ENCODE measurements at regions not wholly inside any gene's neighbourhood (a gene's known extent, or its start where the extent isn't known, plus 50 kb on each side); places are given as distances from the start of the nearest gene placed in this dataset.

DNA sequence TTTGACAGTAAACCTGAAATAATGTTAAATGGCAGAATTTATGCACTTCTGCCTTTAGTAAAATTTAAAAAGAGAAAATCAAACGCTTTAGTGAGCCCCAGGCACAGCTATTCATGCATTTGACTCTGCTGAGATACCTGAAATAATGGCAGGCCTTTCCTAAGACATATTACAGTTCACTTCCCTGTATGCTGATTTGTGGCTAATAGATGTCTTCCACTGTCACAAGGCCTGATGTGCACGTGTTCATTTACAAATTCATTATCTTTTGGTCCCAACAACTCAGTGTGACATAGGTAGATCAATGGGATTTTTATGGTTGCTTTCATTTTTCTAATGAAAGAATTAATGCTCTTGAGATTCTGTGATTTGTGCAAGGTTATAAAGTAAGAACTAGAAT lies 449.7 kb upstream of the RGS17 start:
- ATAC-seq (no peak), DNase-seq (ENCODE audit: low spot score) (no peak)
- H3K4me1 Mint-ChIP-seq (ENCODE audit: low read depth in 2 of 2) = no peaks in the 10 kb centered on the region
- no peak overlapping the region for H3K27ac Mint-ChIP-seq
- no peak overlapping the region for H3K4me3 Mint-ChIP-seq
- peaks cover 12% of the 10 kb centered on the region for H3K9me3 Mint-ChIP-seq
- no peaks in the 10 kb centered on the region for H3K27me3 Mint-ChIP-seq
- H3K36me3 Mint-ChIP-seq = no peaks in the 10 kb centered on the region

DNA sequence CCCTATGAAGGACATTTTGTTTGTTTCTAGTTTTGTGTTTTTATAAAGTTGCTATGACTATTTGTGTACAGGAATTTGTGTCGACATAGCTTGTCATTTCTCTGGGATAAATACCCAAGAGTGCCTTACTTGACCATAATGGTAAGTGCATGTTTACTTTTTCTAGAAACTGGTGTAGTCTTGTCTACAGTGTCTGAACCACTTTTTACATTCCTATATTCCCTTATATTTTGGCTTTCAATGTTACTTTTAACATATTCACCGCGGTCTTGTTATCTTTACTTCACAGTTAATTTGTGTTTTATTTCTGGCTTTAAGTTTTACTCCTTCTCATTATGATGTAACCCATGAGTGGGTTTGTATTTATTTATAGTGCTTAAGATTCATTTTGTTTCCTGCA lies 444.4 kb upstream of the RGS17 start:
- Mint-ChIP-seq H3K9me3 (peaks cover 13% of the 10 kb centered on the region), H3K27me3 (no peaks in the 10 kb centered on the region), H3K27ac (no peak overlapping the region), H3K4me1 (ENCODE audit: low read depth in 2 of 2) (no peaks in the 10 kb centered on the region), H3K4me3 (no peak overlapping the region), H3K36me3 (peaks cover 4% of the 10 kb centered on the region)
- DNase-seq (ENCODE audit: low spot score) (no peak), ATAC-seq (no peak)

DNA sequence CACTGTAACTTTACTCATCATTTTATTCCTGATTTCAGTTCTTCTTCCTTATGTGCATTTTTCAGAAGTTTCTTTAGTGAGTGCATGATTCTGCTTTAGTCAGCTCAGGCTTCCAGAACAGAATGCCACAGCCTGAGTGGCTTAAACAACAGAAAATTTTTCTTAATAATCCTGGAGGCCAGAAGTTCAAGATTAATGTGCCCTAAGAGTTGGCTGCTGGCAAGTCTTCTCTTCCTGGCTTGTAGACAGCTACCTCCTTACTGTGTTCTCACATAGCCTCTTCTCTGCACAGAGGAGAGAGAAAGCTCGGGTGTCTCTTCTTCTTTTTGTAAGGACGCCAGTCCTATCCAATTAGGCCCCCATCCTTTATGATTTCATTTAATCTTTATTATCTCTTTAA lies 443.1 kb upstream of the RGS17 start:
- no peak overlapping the region for H3K27ac Mint-ChIP-seq
- H3K36me3 Mint-ChIP-seq = peaks cover 4% of the 10 kb centered on the region
- DNase-seq (ENCODE audit: low spot score) (no peak), ATAC-seq (no peak)
- no peaks in the 10 kb centered on the region for H3K4me1 Mint-ChIP-seq (ENCODE audit: low read depth in 2 of 2)
- peaks cover 8% of the 10 kb centered on the region for H3K9me3 Mint-ChIP-seq
- no peaks in the 10 kb centered on the region for H3K27me3 Mint-ChIP-seq
- H3K4me3 Mint-ChIP-seq = no peak overlapping the region

DNA sequence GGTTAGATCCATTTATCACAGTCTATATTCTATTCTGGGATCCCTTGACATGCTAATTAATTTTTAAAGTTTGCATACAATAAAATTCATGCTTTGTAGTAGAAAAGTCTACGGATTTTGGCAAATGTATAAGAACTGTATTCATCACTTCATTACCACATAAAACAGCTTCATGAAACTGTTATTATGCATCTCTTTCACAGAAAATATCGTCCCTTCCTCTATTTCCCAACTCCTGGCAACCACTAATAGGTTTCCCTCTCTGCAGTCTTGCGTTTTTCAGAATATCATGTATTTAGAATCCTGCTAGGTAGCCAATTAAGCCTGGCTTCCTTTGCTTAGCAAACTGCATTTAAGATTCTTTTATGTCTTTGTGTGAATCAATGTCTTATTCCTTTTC lies 441.3 kb upstream of the RGS17 start:
- peaks cover 3% of the 10 kb centered on the region for H3K9me3 Mint-ChIP-seq
- H3K36me3 Mint-ChIP-seq = peaks cover 4% of the 10 kb centered on the region
- H3K27me3 Mint-ChIP-seq = no peaks in the 10 kb centered on the region
- no peaks in the 10 kb centered on the region for H3K4me1 Mint-ChIP-seq (ENCODE audit: low read depth in 2 of 2)
- ATAC-seq = no peak
- DNase-seq (ENCODE audit: low spot score) = no peak
- no peak overlapping the region for H3K4me3 Mint-ChIP-seq
- H3K27ac Mint-ChIP-seq = no peak overlapping the region

DNA sequence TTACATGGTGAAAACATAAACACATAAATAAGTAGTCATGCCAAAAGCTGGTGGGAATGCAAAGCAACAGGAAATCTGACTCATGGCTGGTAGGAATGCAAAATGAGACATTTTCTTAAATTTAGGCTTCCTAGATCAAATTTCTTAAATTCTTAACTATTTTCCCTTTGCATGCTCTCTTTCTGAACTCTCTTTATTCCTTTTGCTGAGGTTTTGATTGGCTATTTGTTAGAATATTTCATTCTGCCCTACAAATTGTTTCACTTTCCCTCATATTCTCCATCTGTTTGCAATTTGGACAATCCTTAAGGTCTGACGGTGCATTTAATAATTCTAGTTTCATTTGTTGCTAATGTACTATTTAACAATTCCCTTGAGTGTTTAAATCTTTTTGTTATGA lies 437.5 kb upstream of the RGS17 start:
- Mint-ChIP-seq H3K27ac (no peak overlapping the region), H3K36me3 (peaks cover 4% of the 10 kb centered on the region), H3K4me1 (ENCODE audit: low read depth in 2 of 2) (no peaks in the 10 kb centered on the region), H3K4me3 (no peak overlapping the region), H3K9me3 (peaks cover 8% of the 10 kb centered on the region), H3K27me3 (no peaks in the 10 kb centered on the region)
- ATAC-seq (no peak), DNase-seq (ENCODE audit: low spot score) (no peak)

DNA sequence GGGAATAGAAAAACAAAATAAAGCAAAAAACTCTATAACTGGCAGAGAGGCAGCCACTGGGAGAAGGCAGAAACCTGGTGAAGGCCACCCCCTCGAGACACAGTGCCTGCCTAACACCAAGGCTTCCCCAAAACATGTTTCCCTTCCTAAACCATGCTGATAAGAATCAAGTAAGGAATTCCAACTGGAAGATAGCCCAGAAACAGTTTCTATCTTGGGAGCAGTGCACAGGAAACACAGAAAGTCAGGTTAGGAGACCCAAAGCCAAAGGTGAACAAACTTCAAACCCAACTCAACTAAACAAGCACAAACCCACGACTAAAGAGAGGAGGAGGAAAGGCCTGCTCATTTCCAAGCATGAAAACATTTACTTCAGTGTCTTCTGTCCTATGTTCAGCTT lies 433.7 kb upstream of the RGS17 start:
- DNase-seq (ENCODE audit: low spot score) (no peak), ATAC-seq (no peak)
- Mint-ChIP-seq H3K36me3 (no peaks in the 10 kb centered on the region), H3K4me3 (no peak overlapping the region), H3K27ac (no peak overlapping the region), H3K9me3 (peaks cover 9% of the 10 kb centered on the region), H3K27me3 (no peaks in the 10 kb centered on the region), H3K4me1 (ENCODE audit: low read depth in 2 of 2) (no peaks in the 10 kb centered on the region)

DNA sequence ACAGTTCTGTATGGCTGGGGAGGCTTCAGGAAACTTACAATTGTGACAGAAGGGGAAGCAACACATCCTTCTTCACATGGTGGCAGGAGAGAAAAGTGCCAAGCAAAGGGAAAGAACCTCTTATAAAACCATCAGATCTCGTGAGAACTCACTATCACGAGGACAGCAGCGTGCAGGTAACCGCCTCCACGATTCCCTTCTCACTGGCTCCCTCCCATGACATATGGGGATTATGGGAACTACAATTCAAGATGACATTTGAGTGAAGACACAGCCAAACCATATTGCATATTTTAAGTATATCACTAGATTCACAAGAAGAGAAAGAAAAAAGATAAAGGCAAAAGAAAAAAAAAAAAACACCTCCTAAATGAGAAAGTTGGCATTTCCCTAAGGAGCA lies 431.9 kb upstream of the RGS17 start:
- Mint-ChIP-seq H3K9me3 (peaks cover 9% of the 10 kb centered on the region), H3K27ac (no peak overlapping the region), H3K4me1 (ENCODE audit: low read depth in 2 of 2) (no peaks in the 10 kb centered on the region), H3K36me3 (no peaks in the 10 kb centered on the region), H3K4me3 (no peak overlapping the region), H3K27me3 (no peaks in the 10 kb centered on the region)
- ATAC-seq (no peak), DNase-seq (ENCODE audit: low spot score) (no peak)

DNA sequence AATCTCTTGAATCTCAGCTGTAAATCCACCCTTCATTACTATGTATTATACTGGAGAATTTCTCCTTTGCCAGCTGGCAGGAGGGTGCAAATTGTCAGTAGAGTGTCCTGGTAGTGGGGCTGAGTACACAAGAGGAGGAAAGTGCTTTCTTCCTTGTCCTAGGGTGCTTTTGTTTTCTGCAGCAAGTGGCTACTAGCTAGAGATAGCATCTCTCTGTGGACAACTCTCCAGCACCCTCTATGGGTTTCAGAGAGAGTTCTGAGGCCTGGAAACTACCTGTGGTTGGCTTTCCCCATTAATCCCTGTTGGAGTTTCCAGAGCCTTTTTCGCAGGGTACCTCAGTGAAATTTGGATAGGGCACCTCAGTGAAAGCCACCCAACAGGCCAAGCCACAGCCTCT lies 422.5 kb upstream of the RGS17 start:
- Mint-ChIP-seq H3K4me3 (no peak overlapping the region), H3K4me1 (ENCODE audit: low read depth in 2 of 2) (no peaks in the 10 kb centered on the region), H3K27me3 (no peaks in the 10 kb centered on the region), H3K36me3 (no peaks in the 10 kb centered on the region), H3K27ac (no peak overlapping the region), H3K9me3 (peaks cover 7% of the 10 kb centered on the region)
- DNase-seq (ENCODE audit: low spot score) (no peak), ATAC-seq (no peak)

DNA sequence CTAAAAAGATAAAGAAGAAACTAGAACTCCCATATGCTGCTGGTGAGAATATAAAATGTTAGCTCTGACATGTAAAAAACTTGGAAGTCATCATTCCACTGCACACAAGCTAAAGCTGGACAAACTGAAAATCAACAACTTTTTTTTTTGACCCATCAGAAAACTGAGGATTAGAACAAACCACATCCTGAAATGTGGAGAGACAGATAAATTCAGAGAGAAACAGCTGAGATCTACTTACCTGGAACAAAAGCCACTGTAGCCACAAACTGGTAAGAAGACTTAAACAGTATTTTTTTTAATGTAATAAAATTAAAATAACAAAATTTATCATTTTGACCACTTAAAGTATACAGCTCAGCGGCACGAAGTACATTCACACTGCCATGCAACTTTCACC lies 408.5 kb upstream of the RGS17 start:
- no peaks in the 10 kb centered on the region for H3K36me3 Mint-ChIP-seq
- no peak overlapping the region for H3K4me3 Mint-ChIP-seq
- H3K4me1 Mint-ChIP-seq (ENCODE audit: low read depth in 2 of 2) = no peaks in the 10 kb centered on the region
- no peak for DNase-seq (ENCODE audit: low spot score)
- H3K9me3 Mint-ChIP-seq = peaks cover 11% of the 10 kb centered on the region
- H3K27ac Mint-ChIP-seq = no peak overlapping the region
- no peaks in the 10 kb centered on the region for H3K27me3 Mint-ChIP-seq
- no peak for ATAC-seq

DNA sequence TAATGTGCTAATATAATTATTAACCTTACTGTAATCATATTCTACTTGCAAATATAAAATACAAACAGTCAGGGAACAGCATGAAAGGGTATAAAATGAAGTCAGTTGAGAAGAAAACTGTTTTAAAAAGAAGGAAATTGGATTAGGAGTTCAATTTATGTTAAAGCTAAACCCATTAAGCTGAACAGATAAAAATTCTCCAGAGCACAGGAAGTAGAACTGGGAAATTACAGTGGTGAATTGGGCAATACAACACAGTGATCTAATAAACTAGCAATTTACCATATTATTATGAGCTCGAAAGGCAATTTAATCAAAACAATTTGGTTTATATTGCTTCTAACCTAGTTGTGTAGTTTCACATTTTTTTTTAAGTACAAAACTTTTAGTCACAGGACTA lies 407.4 kb upstream of the RGS17 start:
- Mint-ChIP-seq H3K27ac (no peak overlapping the region), H3K4me1 (ENCODE audit: low read depth in 2 of 2) (no peaks in the 10 kb centered on the region), H3K4me3 (no peak overlapping the region), H3K27me3 (no peaks in the 10 kb centered on the region), H3K9me3 (peaks cover 4% of the 10 kb centered on the region), H3K36me3 (no peaks in the 10 kb centered on the region)
- ATAC-seq (no peak), DNase-seq (ENCODE audit: low spot score) (no peak)

DNA sequence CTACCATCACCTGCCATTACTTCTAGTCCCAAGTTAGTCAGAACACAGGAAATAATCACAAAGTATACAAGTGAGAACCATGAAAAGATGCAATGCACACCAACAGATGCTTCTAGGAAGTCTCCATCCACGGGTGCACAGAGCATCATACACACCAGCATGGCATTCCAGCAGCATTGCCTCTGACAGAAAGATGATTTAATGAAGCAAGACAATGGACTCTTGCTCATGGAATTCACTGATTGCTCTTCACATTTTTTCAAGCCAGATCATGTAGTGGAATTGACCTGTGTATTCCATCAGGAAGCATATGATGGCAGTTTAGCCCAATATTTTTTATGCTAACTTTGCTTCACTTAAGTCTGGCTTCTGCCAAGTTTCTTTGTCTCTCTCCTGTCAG lies 406.3 kb upstream of the RGS17 start:
- Mint-ChIP-seq H3K9me3 (no peaks in the 10 kb centered on the region), H3K4me1 (ENCODE audit: low read depth in 2 of 2) (no peaks in the 10 kb centered on the region), H3K4me3 (no peak overlapping the region), H3K27me3 (no peaks in the 10 kb centered on the region), H3K27ac (no peak overlapping the region), H3K36me3 (no peaks in the 10 kb centered on the region)
- DNase-seq (ENCODE audit: low spot score) = no peak
- ATAC-seq = no peak

DNA sequence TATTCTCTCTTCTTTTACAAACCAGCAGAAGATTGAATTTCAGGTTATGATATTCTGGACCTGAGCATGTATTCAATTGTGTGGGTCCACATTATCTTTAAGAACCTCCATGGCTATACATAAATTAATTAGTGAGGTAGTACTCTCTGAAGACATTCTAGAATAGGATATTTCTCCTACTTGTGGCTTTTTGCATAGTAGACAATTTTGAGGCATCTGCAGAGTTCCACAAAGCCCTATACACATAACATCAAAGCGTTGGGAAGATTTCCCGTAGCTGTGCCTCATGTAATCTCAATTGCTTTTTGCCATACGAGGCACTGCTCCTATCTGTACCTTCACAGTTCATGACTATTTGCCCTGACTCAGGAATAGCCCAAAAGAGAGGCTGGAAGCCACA lies 395.4 kb upstream of the RGS17 start:
- no peaks in the 10 kb centered on the region for H3K4me1 Mint-ChIP-seq (ENCODE audit: low read depth in 2 of 2)

DNA sequence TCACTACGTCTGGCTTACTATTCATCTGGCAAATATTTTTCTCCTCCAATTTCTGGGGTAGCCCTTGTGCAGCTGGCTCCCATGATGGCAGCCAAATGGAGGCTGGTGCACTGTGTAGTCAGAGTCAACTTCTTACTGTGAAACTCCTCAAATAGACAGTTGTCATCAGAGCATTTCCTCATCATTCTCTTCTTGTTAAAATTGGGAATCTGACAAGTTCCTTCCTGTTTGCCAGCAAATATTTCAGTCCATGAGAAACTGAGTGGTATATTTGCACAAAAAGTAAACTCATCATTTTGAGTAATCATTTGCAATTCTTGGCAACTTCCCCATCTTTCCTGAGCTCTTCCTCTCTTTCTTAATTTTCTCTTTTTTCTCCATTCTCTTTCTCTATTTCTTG lies 394.9 kb upstream of the RGS17 start:
- peaks cover 21% of the 10 kb centered on the region for H3K9me3 Mint-ChIP-seq
- H3K27me3 Mint-ChIP-seq = no peaks in the 10 kb centered on the region
- no peak for ATAC-seq
- no peak overlapping the region for H3K27ac Mint-ChIP-seq
- no peak for DNase-seq (ENCODE audit: low spot score)
- H3K4me3 Mint-ChIP-seq = no peak overlapping the region
- no peaks in the 10 kb centered on the region for H3K4me1 Mint-ChIP-seq (ENCODE audit: low read depth in 2 of 2)
- H3K36me3 Mint-ChIP-seq = no peaks in the 10 kb centered on the region

More for the DNA sequence above, 395.4 kb upstream of the RGS17 start:
- ATAC-seq (no peak), DNase-seq (ENCODE audit: low spot score) (no peak)
- Mint-ChIP-seq H3K36me3 (no peaks in the 10 kb centered on the region), H3K27me3 (no peaks in the 10 kb centered on the region), H3K4me3 (no peak overlapping the region), H3K27ac (no peak overlapping the region), H3K9me3 (peaks cover 21% of the 10 kb centered on the region)

DNA sequence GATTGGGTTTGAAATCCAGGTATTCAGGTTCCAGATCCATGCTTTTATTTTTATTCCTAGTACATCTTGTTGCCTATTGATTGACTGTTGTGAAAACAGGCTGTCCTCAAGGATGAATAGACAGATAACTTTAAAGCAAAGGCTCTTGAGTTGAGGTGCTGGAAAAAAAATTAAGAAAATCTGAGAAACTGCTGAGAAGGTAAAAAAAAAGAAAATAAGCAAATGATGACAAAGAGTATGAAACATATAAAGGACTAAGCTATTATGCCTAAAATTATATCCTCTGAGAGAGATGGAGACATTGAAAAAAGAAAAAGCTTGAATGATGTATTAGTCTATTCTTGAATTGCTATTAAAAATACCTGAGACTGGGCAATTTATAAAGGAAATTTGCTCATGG lies 392.3 kb upstream of the RGS17 start:
- Mint-ChIP-seq H3K27ac (no peak overlapping the region), H3K9me3 (peaks cover 27% of the 10 kb centered on the region), H3K4me3 (no peak overlapping the region), H3K4me1 (ENCODE audit: low read depth in 2 of 2) (no peaks in the 10 kb centered on the region), H3K27me3 (no peaks in the 10 kb centered on the region), H3K36me3 (no peaks in the 10 kb centered on the region)
- ATAC-seq (no peak), DNase-seq (ENCODE audit: low spot score) (no peak)

DNA sequence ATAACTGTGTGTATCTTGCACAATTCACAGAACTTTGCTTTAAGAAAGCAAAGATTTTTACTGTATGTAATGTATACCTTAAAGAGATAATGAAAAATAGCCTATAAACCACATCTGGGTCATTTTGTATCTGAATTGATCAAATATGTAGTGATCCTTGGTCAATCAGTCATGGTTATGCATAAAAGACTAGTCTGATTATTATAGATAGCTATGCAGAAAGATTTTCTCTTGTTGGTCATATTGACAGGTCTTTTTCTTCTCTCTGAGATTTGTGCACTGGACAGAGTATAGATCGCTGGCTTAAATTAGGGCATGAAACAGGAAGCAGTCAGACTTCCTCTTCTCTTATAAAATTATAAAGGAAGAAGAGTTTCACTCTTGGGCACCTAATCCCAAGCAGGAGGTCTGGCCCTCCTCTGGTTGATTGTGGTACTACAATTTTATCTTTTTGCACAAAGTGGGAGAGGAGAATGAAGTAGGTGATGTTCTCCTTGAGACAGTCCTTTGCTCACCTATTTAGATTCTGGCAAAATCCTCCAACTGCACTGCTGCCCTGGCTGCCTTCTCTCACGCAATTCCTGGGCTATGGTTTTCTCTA lies 380.9 kb upstream of the RGS17 start:
- H3K9me3 Mint-ChIP-seq = no peaks in the 10 kb centered on the region
- ATAC-seq (no peak), DNase-seq (ENCODE audit: low spot score) (no peak)
- H3K27me3 Mint-ChIP-seq = no peaks in the 10 kb centered on the region
- no peak overlapping the region for H3K4me3 Mint-ChIP-seq
- no peak overlapping the region for H3K27ac Mint-ChIP-seq
- H3K4me1 Mint-ChIP-seq (ENCODE audit: low read depth in 2 of 2) = no peaks in the 10 kb centered on the region
- H3K36me3 Mint-ChIP-seq = no peaks in the 10 kb centered on the region
